ENCODE measurements at regions not wholly inside any gene's neighbourhood (a gene's known extent, or its start where the extent isn't known, plus 50 kb on each side); places are given as distances from the start of the nearest gene placed in this dataset.

DNA sequence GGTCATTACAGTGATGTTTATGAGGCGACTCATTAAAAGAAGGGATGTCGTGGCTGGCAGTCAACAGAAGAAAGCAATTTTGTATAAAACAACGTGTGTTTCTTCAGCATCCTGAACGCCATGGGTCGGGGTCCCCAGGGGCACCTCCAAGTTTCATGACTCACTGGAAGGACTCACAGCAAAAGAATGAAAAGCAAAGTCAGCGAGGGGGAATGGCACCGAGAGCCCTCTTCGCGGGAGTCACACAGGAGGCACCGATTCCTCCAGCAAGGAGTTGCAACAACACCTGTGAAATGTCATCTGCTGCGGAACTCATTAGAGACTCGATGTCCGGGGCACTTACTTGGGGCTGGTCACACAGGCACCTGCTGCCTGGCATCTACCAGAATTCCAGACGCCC, 130.7 kb upstream of the PEG3 start:
- no peak for TF ChIP-seq U2AF2 (optimal IDR thresholded peaks at IDR 0.05; ENCODE audit: low read depth, low read length)
- no peak for TF ChIP-seq PHB (CRISPR knock-in tag; IDR thresholded peaks at IDR 0.05)
- TF ChIP-seq RNF2 (IDR thresholded peaks at IDR 0.05), result no peak
- no peak for TF ChIP-seq JUND (IDR thresholded peaks at IDR 0.05; ENCODE audit: borderline replicate concordance, low read depth, low read length)
- TF ChIP-seq JUND (tag; IDR thresholded peaks at IDR 0.05; ENCODE audit: borderline replicate concordance, low read depth, low read length), result no peak
- no peak for TF ChIP-seq SAFB2 (IDR thresholded peaks at IDR 0.05; ENCODE audit: borderline replicate concordance, low read depth, low read length, severe bottlenecking)
- TF ChIP-seq CTCF (IDR thresholded peaks at IDR 0.05 in 2 of 3, conservative IDR thresholded peaks at IDR 0.05 in 1 of 3; ENCODE audit: insufficient read depth in 2 of 3, low read depth in 1 of 3, low read length in 3 of 3), result no peak
- TF ChIP-seq FOXK2 (conservative IDR thresholded peaks at IDR 0.05 in 1 of 2, IDR thresholded peaks at IDR 0.05 in 1 of 2; ENCODE audit: low read depth in 2 of 2), result no peak

Data from K562 (cell line).